ENCODE measurements at regions not wholly inside any gene's neighbourhood (a gene's known extent, or its start where the extent isn't known, plus 50 kb on each side); places are given as distances from the start of the nearest gene placed in this dataset.

GRCh38 chr10:100684688-100685235 is 60.6 kb upstream of the PAX2 start:
- Histone ChIP-seq H3K9ac (ENCODE audit: low read length) (no peak overlapping the region), H3F3A (ENCODE audit: insufficient read depth, low read length, poor library complexity, severe bottlenecking) (no peaks in the 10 kb centered on the region), H3K27ac (ENCODE audit: low read length) (no peak overlapping the region), H3K9me3 (ENCODE audit: low read length) (no peaks in the 10 kb centered on the region), H3K27me3 (ENCODE audit: insufficient read depth, low read depth, low read length) (peaks cover 98% of the 10 kb centered on the region), H3K36me3 (ENCODE audit: insufficient read depth, low read length) (no peaks in the 10 kb centered on the region), H3K4me3 (ENCODE audit: low read length) (no peak overlapping the region), H3K79me2 (replicated peaks; ENCODE audit: insufficient read depth, low read length) (no peaks in the 10 kb centered on the region), H3K4me2 (ENCODE audit: low read length) (no peak overlapping the region), H4K20me1 (ENCODE audit: insufficient read depth) (no peaks in the 10 kb centered on the region), H2AFZ (ENCODE audit: low read depth, low read length) (no peak overlapping the region), H3K9me2 (ENCODE audit: insufficient read depth, low read length) (no peaks in the 10 kb centered on the region)
- TF ChIP-seq, protein P1, sequence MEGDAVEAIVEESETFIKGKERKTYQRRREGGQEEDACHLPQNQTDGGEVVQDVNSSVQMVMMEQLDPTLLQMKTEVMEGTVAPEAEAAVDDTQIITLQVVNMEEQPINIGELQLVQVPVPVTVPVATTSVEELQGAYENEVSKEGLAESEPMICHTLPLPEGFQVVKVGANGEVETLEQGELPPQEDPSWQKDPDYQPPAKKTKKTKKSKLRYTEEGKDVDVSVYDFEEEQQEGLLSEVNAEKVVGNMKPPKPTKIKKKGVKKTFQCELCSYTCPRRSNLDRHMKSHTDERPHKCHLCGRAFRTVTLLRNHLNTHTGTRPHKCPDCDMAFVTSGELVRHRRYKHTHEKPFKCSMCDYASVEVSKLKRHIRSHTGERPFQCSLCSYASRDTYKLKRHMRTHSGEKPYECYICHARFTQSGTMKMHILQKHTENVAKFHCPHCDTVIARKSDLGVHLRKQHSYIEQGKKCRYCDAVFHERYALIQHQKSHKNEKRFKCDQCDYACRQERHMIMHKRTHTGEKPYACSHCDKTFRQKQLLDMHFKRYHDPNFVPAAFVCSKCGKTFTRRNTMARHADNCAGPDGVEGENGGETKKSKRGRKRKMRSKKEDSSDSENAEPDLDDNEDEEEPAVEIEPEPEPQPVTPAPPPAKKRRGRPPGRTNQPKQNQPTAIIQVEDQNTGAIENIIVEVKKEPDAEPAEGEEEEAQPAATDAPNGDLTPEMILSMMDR (IDR thresholded peaks at IDR 0.05; ENCODE audit: poor library complexity, severe bottlenecking), result no peak
- TF ChIP-seq POLR2AphosphoS5 (IDR thresholded peaks at IDR 0.05) (no peak), EP300 (conservative IDR thresholded peaks at IDR 0.05; ENCODE audit: poor library complexity, severe bottlenecking) (no peak), SMC3 (conservative IDR thresholded peaks at IDR 0.05; ENCODE audit: poor library complexity) (no peak), TAF1 (IDR thresholded peaks at IDR 0.05; ENCODE audit: low read depth) (no peak), RAD21 (conservative IDR thresholded peaks at IDR 0.05) (no peak), MXI1 (conservative IDR thresholded peaks at IDR 0.05; ENCODE audit: poor library complexity, severe bottlenecking) (no peak), EZH2 (IDR thresholded peaks at IDR 0.05; ENCODE audit: borderline replicate concordance, insufficient read depth, low read length, poor library complexity, severe bottlenecking) (no peak)
- TF ChIP-seq, protein P2, sequence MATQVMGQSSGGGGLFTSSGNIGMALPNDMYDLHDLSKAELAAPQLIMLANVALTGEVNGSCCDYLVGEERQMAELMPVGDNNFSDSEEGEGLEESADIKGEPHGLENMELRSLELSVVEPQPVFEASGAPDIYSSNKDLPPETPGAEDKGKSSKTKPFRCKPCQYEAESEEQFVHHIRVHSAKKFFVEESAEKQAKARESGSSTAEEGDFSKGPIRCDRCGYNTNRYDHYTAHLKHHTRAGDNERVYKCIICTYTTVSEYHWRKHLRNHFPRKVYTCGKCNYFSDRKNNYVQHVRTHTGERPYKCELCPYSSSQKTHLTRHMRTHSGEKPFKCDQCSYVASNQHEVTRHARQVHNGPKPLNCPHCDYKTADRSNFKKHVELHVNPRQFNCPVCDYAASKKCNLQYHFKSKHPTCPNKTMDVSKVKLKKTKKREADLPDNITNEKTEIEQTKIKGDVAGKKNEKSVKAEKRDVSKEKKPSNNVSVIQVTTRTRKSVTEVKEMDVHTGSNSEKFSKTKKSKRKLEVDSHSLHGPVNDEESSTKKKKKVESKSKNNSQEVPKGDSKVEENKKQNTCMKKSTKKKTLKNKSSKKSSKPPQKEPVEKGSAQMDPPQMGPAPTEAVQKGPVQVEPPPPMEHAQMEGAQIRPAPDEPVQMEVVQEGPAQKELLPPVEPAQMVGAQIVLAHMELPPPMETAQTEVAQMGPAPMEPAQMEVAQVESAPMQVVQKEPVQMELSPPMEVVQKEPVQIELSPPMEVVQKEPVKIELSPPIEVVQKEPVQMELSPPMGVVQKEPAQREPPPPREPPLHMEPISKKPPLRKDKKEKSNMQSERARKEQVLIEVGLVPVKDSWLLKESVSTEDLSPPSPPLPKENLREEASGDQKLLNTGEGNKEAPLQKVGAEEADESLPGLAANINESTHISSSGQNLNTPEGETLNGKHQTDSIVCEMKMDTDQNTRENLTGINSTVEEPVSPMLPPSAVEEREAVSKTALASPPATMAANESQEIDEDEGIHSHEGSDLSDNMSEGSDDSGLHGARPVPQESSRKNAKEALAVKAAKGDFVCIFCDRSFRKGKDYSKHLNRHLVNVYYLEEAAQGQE (IDR thresholded peaks at IDR 0.05; ENCODE audit: borderline replicate concordance), result no peak

DNA sequence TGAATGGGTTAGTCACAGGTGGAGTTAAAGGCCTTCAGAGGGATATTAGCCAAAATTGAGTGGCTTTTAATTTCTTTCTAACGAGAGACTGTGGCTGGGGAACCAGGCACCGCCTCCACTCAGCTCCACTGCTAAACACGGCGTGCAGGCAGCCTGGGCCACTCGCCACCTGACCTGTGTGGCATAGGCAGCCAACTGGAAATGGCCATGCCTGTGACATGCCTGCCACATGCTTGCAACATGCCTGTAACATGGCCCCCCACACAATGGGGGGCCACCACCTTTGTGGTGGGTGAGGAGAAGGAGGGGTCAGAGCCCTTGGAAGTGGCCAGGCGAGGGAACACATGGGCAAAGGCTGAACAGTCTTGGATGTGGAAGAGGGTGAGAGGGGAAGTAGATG is 60.1 kb upstream of the PAX2 start:
- H4K20me1 ChIP-seq (ENCODE audit: insufficient read depth), result no peaks in the 10 kb centered on the region
- H3K4me2 ChIP-seq (ENCODE audit: low read length), result no peak overlapping the region
- no peak overlapping the region for H2AFZ ChIP-seq (ENCODE audit: low read depth, low read length)

More for the DNA sequence above, 60.1 kb upstream of the PAX2 start:
- no peaks in the 10 kb centered on the region for H3K36me3 ChIP-seq (ENCODE audit: insufficient read depth, low read length)
- no peaks in the 10 kb centered on the region for H3F3A ChIP-seq (ENCODE audit: insufficient read depth, low read length, poor library complexity, severe bottlenecking)
- no peak overlapping the region for H3K27ac ChIP-seq (ENCODE audit: low read length)
- H3K9me2 ChIP-seq (ENCODE audit: insufficient read depth, low read length), result no peaks in the 10 kb centered on the region
- no peaks in the 10 kb centered on the region for H3K79me2 ChIP-seq (replicated peaks; ENCODE audit: insufficient read depth, low read length)
- no peak overlapping the region for H3K9ac ChIP-seq (ENCODE audit: low read length)
- peaks cover 92% of the 10 kb centered on the region for H3K27me3 ChIP-seq (ENCODE audit: insufficient read depth, low read depth, low read length)
- H3K9me3 ChIP-seq (ENCODE audit: low read length), result no peaks in the 10 kb centered on the region
- TF ChIP-seq EP300 (conservative IDR thresholded peaks at IDR 0.05; ENCODE audit: poor library complexity, severe bottlenecking) (no peak), RAD21 (conservative IDR thresholded peaks at IDR 0.05) (no peak), POLR2AphosphoS5 (IDR thresholded peaks at IDR 0.05) (no peak), SMC3 (conservative IDR thresholded peaks at IDR 0.05; ENCODE audit: poor library complexity) (no peak), MXI1 (conservative IDR thresholded peaks at IDR 0.05; ENCODE audit: poor library complexity, severe bottlenecking) (no peak), EZH2 (IDR thresholded peaks at IDR 0.05; ENCODE audit: borderline replicate concordance, insufficient read depth, low read length, poor library complexity, severe bottlenecking) (no peak), TAF1 (IDR thresholded peaks at IDR 0.05; ENCODE audit: low read depth) (no peak)
- TF ChIP-seq, protein P1 (IDR thresholded peaks at IDR 0.05; ENCODE audit: poor library complexity, severe bottlenecking), result no peak
- TF ChIP-seq, protein P2 (IDR thresholded peaks at IDR 0.05; ENCODE audit: borderline replicate concordance), result no peak
- H3K4me3 ChIP-seq (ENCODE audit: low read length), result no peak overlapping the region

Measured in neural cell (in vitro differentiated cells).